ENCODE measurements at regions not wholly inside any gene's neighbourhood (a gene's known extent, or its start where the extent isn't known, plus 50 kb on each side); places are given as distances from the start of the nearest gene placed in this dataset.

DNA sequence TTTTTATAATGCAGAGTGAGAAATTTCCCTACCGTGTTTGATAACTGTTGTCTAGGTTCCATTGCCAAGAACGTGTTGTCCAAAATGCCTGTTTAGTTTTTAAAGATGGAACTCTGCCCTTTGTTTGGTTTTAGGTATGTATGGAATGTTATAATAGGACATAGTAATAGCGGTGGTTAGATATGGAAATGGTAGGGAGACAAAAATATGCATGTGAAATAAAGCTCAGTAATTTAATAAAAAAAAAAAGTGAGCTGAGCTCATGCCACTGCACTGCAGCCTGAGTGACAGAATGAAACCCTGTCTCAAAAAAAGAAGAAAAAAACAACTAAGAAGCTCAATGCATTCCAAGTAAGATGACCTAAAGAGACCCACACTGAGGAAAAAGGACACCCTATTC is 72.9 kb downstream of the ZNF783 start:
- TF ChIP-seq TEAD4 (IDR thresholded peaks at IDR 0.05) (no peak), YY1 (IDR thresholded peaks at IDR 0.05; ENCODE audit: low read depth) (no peak), RAD21 (IDR thresholded peaks at IDR 0.05; ENCODE audit: low read depth) (no peak), EP300 (IDR thresholded peaks at IDR 0.05; ENCODE audit: borderline replicate concordance) (no peak), FOXM1 (IDR thresholded peaks at IDR 0.05; ENCODE audit: borderline replicate concordance, low read depth) (no peak), TAF1 (IDR thresholded peaks at IDR 0.05; ENCODE audit: low read depth) (no peak)
- TF ChIP-seq, protein P1, sequence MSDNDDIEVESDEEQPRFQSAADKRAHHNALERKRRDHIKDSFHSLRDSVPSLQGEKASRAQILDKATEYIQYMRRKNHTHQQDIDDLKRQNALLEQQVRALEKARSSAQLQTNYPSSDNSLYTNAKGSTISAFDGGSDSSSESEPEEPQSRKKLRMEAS (IDR thresholded peaks at IDR 0.05) = no peak

Measured in Ishikawa (cell line).